ENCODE measurements at regions not wholly inside any gene's neighbourhood (a gene's known extent, or its start where the extent isn't known, plus 50 kb on each side); places are given as distances from the start of the nearest gene placed in this dataset.

DNA sequence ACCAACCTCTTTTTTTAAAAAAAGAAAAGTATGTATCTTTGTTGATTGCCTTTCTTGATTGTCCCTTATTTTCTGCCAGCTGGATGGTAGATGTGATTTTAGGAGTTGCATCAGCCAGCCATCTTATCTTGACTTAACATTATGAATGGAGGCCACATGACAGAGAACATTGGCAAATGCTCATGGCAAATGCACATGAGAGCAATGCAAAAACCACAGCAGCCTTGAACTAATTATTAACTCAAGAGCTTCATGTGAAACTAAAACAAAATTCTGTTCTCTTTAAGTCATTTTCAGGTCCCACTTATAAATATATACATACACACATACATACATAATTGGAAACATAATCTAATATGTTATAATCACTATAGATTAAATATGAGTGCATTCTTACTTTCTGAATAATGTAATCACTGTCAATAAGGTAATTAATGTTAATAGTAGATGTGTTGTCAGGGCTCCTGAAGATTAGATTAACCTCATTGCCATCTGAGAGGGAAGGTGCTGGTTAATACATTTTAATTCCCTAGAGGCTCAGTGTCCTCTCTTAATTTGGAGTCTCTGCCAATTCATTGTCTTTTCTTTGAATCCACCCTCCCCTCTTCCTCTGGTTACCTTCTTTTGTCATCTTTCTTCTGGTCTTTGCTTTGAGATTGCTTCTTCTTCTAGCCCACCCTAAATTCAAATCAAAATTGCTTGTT is 962.2 kb downstream of the ADGRL2 start:
- no peak overlapping the region for H3K9ac ChIP-seq
- H3K36me3 ChIP-seq, result no peaks in the 10 kb centered on the region
- H3K9me3 ChIP-seq (replicated peaks in 1 of 11), result no peaks in the 10 kb centered on the region
- no peaks in the 10 kb centered on the region for H3K27me3 ChIP-seq
- H3K4me2 ChIP-seq, result no peak overlapping the region
- no peaks in the 10 kb centered on the region for H4K20me1 ChIP-seq
- no peak overlapping the region for H3K4me3 ChIP-seq
- no peak overlapping the region for H3K27ac ChIP-seq
- H3K4me1 ChIP-seq, result no peaks in the 10 kb centered on the region
- TF ChIP-seq Cebpa-rat (IDR thresholded peaks at IDR 0.05), result no peak

GRCh38 chr1:82759035-82759434 is 958.3 kb downstream of the ADGRL2 start:
- H3K9me3 ChIP-seq (replicated peaks in 1 of 11), result no peaks in the 10 kb centered on the region
- no peaks in the 10 kb centered on the region for H3K36me3 ChIP-seq
- H4K20me1 ChIP-seq, result no peaks in the 10 kb centered on the region
- H3K4me3 ChIP-seq, result no peak overlapping the region
- H3K4me2 ChIP-seq, result no peak overlapping the region
- no peaks in the 10 kb centered on the region for H3K4me1 ChIP-seq
- H3K27me3 ChIP-seq, result no peaks in the 10 kb centered on the region
- H3K9ac ChIP-seq, result no peak overlapping the region
- H3K27ac ChIP-seq, result no peak overlapping the region
- TF ChIP-seq Cebpa-rat (IDR thresholded peaks at IDR 0.05), result no peak

- Histone ChIP-seq H3K9me3 (replicated peaks in 1 of 11) (no peaks in the 10 kb centered on the region), H3K9ac (no peak overlapping the region), H4K20me1 (no peaks in the 10 kb centered on the region), H3K36me3 (no peaks in the 10 kb centered on the region), H3K27ac (no peak overlapping the region), H3K4me3 (no peak overlapping the region), H3K4me1 (no peaks in the 10 kb centered on the region), H3K27me3 (no peaks in the 10 kb centered on the region), H3K4me2 (no peak overlapping the region)
- no peak for TF ChIP-seq Cebpa-rat (IDR thresholded peaks at IDR 0.05)
Measured at GRCh38 chr1:82755671-82756070, 954.9 kb downstream of the ADGRL2 start.

GRCh38 chr1:82755191-82755590 is 954.5 kb downstream of the ADGRL2 start:
- no peak overlapping the region for H3K4me2 ChIP-seq
- no peak overlapping the region for H3K27ac ChIP-seq
- H3K27me3 ChIP-seq, result no peaks in the 10 kb centered on the region
- H3K4me1 ChIP-seq, result no peaks in the 10 kb centered on the region
- no peaks in the 10 kb centered on the region for H4K20me1 ChIP-seq
- H3K4me3 ChIP-seq, result no peak overlapping the region
- H3K9me3 ChIP-seq (replicated peaks in 1 of 11), result no peaks in the 10 kb centered on the region
- TF ChIP-seq Cebpa-rat (IDR thresholded peaks at IDR 0.05), result no peak
- H3K36me3 ChIP-seq, result no peaks in the 10 kb centered on the region
- no peak overlapping the region for H3K9ac ChIP-seq

- no peak for TF ChIP-seq Cebpa-rat (IDR thresholded peaks at IDR 0.05)
- Histone ChIP-seq H3K4me1 (no peaks in the 10 kb centered on the region), H3K9ac (no peak overlapping the region), H3K27ac (no peak overlapping the region), H3K4me3 (no peak overlapping the region), H4K20me1 (no peaks in the 10 kb centered on the region), H3K27me3 (no peaks in the 10 kb centered on the region), H3K9me3 (replicated peaks in 1 of 11) (no peaks in the 10 kb centered on the region), H3K4me2 (no peak overlapping the region), H3K36me3 (no peaks in the 10 kb centered on the region)
Measured at GRCh38 chr1:82752046-82752445, 951.3 kb downstream of the ADGRL2 start.

GRCh38 chr1:82733645-82734044 is 932.9 kb downstream of the ADGRL2 start:
- no peaks in the 10 kb centered on the region for H3K4me1 ChIP-seq
- H3K9me3 ChIP-seq (replicated peaks in 1 of 11), result peaks cover 5 to 19% (median 10%) of the 10 kb centered on the region in 11 experiments; a peak in 20 of 22 replicates
- H3K4me3 ChIP-seq, result no peak overlapping the region
- H3K4me2 ChIP-seq, result no peak overlapping the region
- no peaks in the 10 kb centered on the region for H3K27me3 ChIP-seq
- no peak overlapping the region for H3K9ac ChIP-seq
- no peaks in the 10 kb centered on the region for H3K36me3 ChIP-seq
- no peak overlapping the region for H3K27ac ChIP-seq
- TF ChIP-seq Cebpa-rat (IDR thresholded peaks at IDR 0.05), result no peak
- no peaks in the 10 kb centered on the region for H4K20me1 ChIP-seq

GRCh38 chr1:82731216-82731615 is 930.5 kb downstream of the ADGRL2 start:
- no peak overlapping the region for H3K9ac ChIP-seq
- no peaks in the 10 kb centered on the region for H4K20me1 ChIP-seq
- no peak overlapping the region for H3K27ac ChIP-seq
- H3K36me3 ChIP-seq, result no peaks in the 10 kb centered on the region
- TF ChIP-seq Cebpa-rat (IDR thresholded peaks at IDR 0.05), result no peak
- no peaks in the 10 kb centered on the region for H3K4me1 ChIP-seq
- no peak overlapping the region for H3K4me2 ChIP-seq
- H3K4me3 ChIP-seq, result no peak overlapping the region; a peak in 1 of 20 replicates
- peaks cover 5 to 19% (median 10%) of the 10 kb centered on the region in 11 experiments; a peak in 20 of 22 replicates for H3K9me3 ChIP-seq (replicated peaks in 1 of 11)
- H3K27me3 ChIP-seq, result no peaks in the 10 kb centered on the region

DNA sequence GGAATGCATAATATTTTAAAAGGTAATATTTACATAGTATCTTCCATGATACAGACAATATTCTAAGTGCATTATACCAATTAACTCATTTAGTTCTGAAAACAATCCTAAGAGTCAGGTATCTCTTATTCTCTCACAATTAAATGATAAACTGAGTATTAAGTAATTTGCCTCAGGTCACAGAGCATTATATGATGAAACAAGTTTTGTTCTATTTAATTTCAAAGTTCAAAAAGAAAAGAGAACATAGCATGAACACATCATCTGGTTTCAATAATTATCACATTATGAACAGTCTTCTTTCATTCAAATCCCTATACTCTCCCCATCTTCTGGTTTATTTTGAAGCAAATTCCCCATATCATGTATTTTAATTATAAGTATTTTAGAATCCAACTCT is 927.5 kb downstream of the ADGRL2 start:
- Histone ChIP-seq H3K27ac (no peak overlapping the region), H3K9me3 (replicated peaks in 1 of 11) (peaks cover 5 to 19% (median 10%) of the 10 kb centered on the region in 11 experiments; a peak in 20 of 22 replicates)

GRCh38 chr1:82724246-82724645 is 923.5 kb downstream of the ADGRL2 start:
- H4K20me1 ChIP-seq, result no peaks in the 10 kb centered on the region
- H3K4me2 ChIP-seq, result no peak overlapping the region
- no peaks in the 10 kb centered on the region for H3K4me1 ChIP-seq
- H3K4me3 ChIP-seq, result no peak overlapping the region
- peaks cover 0 to 7% (median 0%) of the 10 kb centered on the region in 11 experiments; a peak in 7 of 22 replicates for H3K9me3 ChIP-seq (replicated peaks in 1 of 11)
- no peak overlapping the region for H3K27ac ChIP-seq
- no peak for TF ChIP-seq Cebpa-rat (IDR thresholded peaks at IDR 0.05)
- H3K9ac ChIP-seq, result no peak overlapping the region
- no peaks in the 10 kb centered on the region for H3K36me3 ChIP-seq
- no peaks in the 10 kb centered on the region for H3K27me3 ChIP-seq

More for the DNA sequence above, 927.5 kb downstream of the ADGRL2 start:
- no peak overlapping the region for H3K4me2 ChIP-seq
- H3K9ac ChIP-seq, result no peak overlapping the region
- H4K20me1 ChIP-seq, result no peaks in the 10 kb centered on the region
- no peaks in the 10 kb centered on the region for H3K4me1 ChIP-seq
- TF ChIP-seq Cebpa-rat (IDR thresholded peaks at IDR 0.05), result no peak
- H3K27me3 ChIP-seq, result no peaks in the 10 kb centered on the region
- no peaks in the 10 kb centered on the region for H3K36me3 ChIP-seq
- H3K4me3 ChIP-seq, result no peak overlapping the region

DNA sequence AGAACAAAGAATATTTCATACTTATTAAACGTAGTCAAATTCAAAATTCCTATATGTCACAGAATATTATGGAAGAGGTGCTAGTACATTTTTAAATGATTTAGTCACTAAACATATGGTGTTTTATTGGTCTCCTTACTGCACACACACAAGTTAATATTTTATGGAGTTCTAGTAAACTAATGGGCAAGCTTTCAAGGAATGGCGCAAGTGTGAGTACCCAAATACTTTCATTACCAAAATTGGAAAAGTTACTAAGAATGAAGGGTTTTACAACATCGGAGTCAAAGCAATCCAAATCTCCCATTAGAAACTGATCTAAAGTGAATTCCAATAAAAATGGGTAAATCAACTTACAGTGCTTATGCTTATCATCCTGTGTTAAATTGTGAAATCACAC is 921.9 kb downstream of the ADGRL2 start:
- Histone ChIP-seq H3K4me3 (no peak overlapping the region), H3K9me3 (replicated peaks in 1 of 11) (peaks cover 0 to 7% (median 0%) of the 10 kb centered on the region in 11 experiments; a peak in 7 of 22 replicates), H3K27ac (no peak overlapping the region), H3K4me2 (no peak overlapping the region), H3K36me3 (no peaks in the 10 kb centered on the region), H3K4me1 (no peaks in the 10 kb centered on the region), H3K27me3 (no peaks in the 10 kb centered on the region), H4K20me1 (no peaks in the 10 kb centered on the region), H3K9ac (no peak overlapping the region)
- TF ChIP-seq Cebpa-rat (IDR thresholded peaks at IDR 0.05), result no peak
